NB4 (cell line): ENCODE measurements at regions not wholly inside any gene's neighbourhood (a gene's known extent, or its start where the extent isn't known, plus 50 kb on each side); places are given as distances from the start of the nearest gene placed in this dataset.

Source experiments
- DNase-seq: peaks from one replicate; pipeline ENCODE4 v3.0.0; 2010; ENCODE audit warnings: low read depth
- H3K4me3 ChIP-seq: one replicate; pipeline ENCODE4 v1.5.1; 2011; ENCODE audit warnings: mild to moderate bottlenecking, low read depth, low read length, moderate library complexity
- CTCF ChIP-seq: IDR thresholded peaks from one replicate; pipeline ENCODE4 v1.5.1; 2012; ENCODE audit warnings: low read depth, low read length
- MAX ChIP-seq: IDR thresholded peaks from 2 replicates; pipeline ENCODE4 v1.6.1; 2011; ENCODE audit warnings: low read depth, low read length
- MYC ChIP-seq: IDR thresholded peaks from 2 replicates; pipeline ENCODE4 v1.6.1; 2011; ENCODE audit warnings: low read depth, low read length
- POLR2A ChIP-seq: IDR thresholded peaks from 2 replicates; pipeline ENCODE4 v1.6.1; 2011; ENCODE audit warnings: mild to moderate bottlenecking; ENCODE audit not compliant: insufficient read length; ENCODE audit errors: extremely low read depth

GRCh38 chr1:198436276-198436675 is 104.2 kb downstream of the ATP6V1G3 start:
- TF ChIP-seq MYC (no peak), MAX (no peak), CTCF (no peak), POLR2A (no peak)
- H3K4me3 ChIP-seq: no peak overlapping the region
- DNase-seq: no peak

- TF ChIP-seq CTCF (no peak), POLR2A (no peak), MYC (no peak), MAX (no peak)
- no peak for DNase-seq
- no peak overlapping the region for H3K4me3 ChIP-seq
These were observed 105.4 kb downstream of the ATP6V1G3 start for GRCh38 chr1:198435056-198435455.

- DNase-seq: no peak
- TF ChIP-seq POLR2A (no peak), MYC (no peak), MAX (no peak), CTCF (no peak)
- no peak overlapping the region for H3K4me3 ChIP-seq
These were observed 116.0 kb downstream of the ATP6V1G3 start for GRCh38 chr1:198424441-198424840.

GRCh38 chr1:198423673-198424072 is 116.8 kb downstream of the ATP6V1G3 start:
- no peak for DNase-seq
- no peak for TF ChIP-seq MAX
- TF ChIP-seq MYC: no peak
- TF ChIP-seq POLR2A: no peak
- no peak for TF ChIP-seq CTCF
- H3K4me3 ChIP-seq: no peak overlapping the region

GRCh38 chr1:198417039-198417438 is 123.4 kb downstream of the ATP6V1G3 start:
- DNase-seq: no peak
- TF ChIP-seq MAX (no peak), MYC (no peak), POLR2A (no peak), CTCF (no peak)
- no peak overlapping the region for H3K4me3 ChIP-seq

GRCh38 chr1:198416296-198416695 is 124.2 kb downstream of the ATP6V1G3 start:
- no peak overlapping the region for H3K4me3 ChIP-seq
- DNase-seq: no peak
- TF ChIP-seq MYC (no peak), MAX (no peak), POLR2A (no peak)
